HG03139 (cell line): ENCODE measurements at regions not wholly inside any gene's neighbourhood (a gene's known extent, or its start where the extent isn't known, plus 50 kb on each side); places are given as distances from the start of the nearest gene placed in this dataset.

ENCODE experiments used
- ATAC-seq: cut with Tn5 transposase; IDR thresholded peaks from one replicate; pipeline ENCODE4 v1.9.1; 2021; ENCODE audit not compliant: unreplicated experiment

GRCh38 chr2:60168247-60168646 is 385.2 kb downstream of the BCL11A start:
- ATAC-seq = no peak

- no peak for ATAC-seq
Observed at GRCh38 chr2:60167089-60167488, 386.4 kb downstream of the BCL11A start.

- ATAC-seq = no peak
Observed at GRCh38 chr2:60163691-60164090, 389.8 kb downstream of the BCL11A start.

DNA sequence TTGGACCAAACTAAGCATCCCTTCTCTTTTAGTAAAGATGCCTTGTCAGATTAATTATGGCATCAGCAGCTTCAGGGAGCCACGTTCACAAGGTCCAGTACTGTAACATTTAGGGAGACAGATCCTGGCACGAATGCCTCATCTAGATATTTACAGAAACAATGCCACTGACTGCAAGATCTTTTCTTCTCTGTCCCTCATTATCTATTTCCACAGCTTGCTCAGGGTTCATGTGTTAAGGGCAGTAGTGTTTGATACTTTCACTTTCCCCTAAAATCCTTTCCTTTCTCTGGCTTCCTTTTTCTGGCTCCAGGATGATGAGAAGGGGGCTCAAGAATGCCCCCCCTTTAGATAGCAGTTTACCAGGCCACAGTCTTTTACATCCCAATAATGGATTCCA is 393.9 kb downstream of the BCL11A start:
- ATAC-seq = no peak

DNA sequence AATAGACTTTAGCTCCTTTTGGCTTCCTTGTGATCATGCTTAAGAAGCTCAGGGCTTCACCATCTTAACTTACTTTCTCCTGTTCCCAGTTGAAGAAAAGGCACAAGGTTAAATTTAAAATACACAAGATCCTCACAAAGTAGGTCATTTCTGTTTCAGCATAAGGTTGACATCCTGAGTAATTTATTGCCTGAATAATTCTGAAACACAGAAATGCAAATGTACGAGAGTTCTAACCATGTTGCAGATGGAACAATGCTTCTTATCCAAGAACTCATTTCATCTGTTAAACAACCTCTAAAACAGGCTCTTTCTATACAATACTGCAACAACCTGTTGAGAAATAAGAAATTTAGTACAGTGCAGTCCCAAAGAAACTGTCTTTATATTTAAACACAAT is 395.2 kb downstream of the BCL11A start:
- ATAC-seq = no peak

- no peak for ATAC-seq
Observed at GRCh38 chr2:60157283-60157682, 396.2 kb downstream of the BCL11A start.

DNA sequence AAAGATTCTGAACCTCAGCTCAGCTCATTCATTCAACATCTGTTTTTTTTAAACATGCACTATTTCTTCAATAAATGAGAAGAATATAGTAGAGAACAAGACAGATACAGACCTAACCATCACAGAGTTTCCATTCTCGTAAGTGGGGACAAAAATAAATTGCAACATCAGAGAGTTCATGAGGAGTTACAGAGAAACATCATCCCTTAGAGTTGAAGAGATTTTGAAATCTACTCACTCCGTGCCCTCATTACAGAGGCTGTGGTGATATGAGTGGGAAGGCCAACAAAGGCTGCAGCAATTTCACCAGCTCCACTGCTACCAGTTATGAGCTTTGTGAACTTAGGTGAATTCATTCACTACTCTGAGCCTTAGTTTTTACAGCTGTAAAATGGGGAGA is 399.3 kb downstream of the BCL11A start:
- ATAC-seq = no peak

GRCh38 chr2:60152226-60152833 is 401.1 kb downstream of the BCL11A start:
- no peak for ATAC-seq

- no peak for ATAC-seq
Observed at GRCh38 chr2:60149176-60149575, 404.3 kb downstream of the BCL11A start.

DNA sequence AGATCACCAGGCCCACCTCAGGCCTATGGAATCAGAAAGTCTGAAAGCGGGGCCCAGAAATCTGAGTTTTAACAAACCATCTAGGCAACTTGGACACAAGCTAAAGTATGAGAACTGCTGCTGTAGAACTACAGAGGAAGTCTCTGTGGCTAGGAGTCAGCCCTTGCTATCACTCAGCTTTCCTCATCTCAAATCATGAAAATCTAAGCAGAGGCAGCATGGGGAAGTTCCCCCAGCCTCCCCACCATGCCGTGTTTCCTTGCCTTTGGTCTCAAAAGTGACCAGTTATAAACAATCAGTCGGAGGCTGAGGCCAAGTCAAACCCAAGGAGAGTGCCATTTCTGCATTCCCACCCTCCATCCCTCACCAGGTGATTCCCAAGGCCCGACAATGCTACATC is 404.7 kb downstream of the BCL11A start:
- no peak for ATAC-seq

- ATAC-seq = no peak
Observed at GRCh38 chr2:60140185-60140584, 413.3 kb downstream of the BCL11A start.

- ATAC-seq = no peak
Observed at GRCh38 chr2:60136913-60137312, 416.5 kb downstream of the BCL11A start.

GRCh38 chr2:60127191-60127590 is 426.3 kb downstream of the BCL11A start:
- ATAC-seq = no peak

DNA sequence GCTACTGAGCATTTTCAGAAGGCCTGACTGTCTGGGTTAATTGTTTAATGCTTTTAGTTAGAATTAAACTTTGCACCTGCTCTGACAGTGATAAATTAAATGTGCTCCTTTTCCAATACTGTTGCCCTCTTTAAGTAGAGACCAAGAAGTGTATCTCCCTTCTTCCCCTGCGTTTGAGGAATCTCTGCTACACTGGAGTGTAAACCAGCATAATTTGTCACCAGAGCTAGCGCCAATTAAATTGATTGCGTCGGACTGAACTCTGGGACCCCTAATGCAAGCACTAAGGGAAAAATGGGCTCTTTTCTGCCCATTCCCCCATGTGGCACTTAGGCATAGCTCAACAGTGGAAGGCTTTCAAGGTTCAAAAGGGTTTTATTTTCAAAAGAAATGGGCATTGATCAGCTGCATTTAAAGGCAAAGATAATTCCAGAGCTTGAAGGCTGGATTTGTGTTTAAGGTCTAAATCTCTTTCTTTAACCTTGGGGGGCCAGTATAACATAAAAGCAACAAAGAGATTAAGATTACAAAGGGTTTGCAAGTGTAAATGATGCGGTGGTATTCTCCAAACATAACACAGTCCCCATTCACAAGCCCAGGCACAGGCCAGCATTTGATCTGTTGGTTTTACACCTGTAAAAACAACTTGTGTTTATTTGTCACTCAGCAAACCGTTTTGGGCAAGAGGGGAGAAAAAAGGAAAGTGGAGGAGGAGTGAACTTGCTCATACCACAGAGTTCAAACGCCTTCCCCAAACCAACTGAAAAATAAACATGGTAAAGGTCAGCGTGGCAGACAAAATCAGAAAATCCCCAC is 427.6 kb downstream of the BCL11A start:
- no peak for ATAC-seq

DNA sequence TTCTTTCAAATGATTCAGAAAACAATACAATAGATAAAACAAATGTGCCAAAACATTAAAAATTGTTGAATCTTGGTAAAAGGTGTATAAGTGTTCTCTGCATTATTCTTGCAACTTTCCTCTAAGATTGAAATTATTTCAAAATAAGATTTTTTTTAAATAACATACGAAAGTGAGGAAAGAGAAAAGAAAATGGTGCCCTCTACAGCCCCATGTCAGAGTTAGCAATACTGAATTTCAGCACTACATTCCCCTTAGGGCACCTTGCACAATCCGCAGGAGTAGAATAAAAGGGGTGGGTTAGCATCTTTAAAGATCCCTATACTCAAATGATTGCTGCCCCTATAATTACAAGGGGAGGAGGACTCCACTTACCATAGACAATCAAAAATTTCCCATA is 433.7 kb downstream of the BCL11A start:
- ATAC-seq = no peak

DNA sequence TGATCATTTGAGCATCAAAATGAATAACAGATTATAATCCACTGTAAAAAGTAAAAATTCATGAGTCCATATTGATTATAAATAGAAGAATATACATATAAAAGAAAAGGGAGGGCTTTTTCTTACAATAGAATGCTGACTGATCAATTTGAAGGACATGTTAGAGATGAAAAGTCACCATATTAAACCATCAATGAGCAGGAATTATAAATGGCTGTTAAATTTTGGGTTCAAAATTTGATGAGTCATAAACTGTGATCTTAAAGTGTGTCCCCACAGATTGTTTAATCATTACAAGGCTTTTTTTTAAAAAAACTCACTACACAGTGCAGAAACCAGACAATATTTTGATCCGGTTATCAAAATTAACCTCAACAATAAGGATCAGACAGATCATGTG is 434.5 kb downstream of the BCL11A start:
- no peak for ATAC-seq

DNA sequence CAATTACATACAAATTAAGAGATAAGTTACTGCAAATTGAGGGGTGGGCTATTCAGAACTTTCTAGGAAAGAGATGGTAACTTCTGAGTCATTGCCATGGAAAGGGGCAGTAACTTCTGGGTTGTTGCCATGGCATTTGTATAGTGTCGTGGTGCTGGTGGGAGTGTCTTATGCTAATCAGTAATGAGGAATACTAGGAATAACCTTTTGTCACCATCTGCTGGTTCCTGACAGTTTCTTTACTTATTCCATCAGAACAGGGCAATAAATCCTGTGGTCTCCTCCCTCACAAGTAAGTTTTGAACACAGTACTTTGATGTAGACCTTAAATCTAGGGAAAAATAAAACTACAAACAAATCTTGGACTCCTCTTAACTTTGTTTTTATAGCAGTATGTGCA is 435.4 kb downstream of the BCL11A start:
- no peak for ATAC-seq

DNA sequence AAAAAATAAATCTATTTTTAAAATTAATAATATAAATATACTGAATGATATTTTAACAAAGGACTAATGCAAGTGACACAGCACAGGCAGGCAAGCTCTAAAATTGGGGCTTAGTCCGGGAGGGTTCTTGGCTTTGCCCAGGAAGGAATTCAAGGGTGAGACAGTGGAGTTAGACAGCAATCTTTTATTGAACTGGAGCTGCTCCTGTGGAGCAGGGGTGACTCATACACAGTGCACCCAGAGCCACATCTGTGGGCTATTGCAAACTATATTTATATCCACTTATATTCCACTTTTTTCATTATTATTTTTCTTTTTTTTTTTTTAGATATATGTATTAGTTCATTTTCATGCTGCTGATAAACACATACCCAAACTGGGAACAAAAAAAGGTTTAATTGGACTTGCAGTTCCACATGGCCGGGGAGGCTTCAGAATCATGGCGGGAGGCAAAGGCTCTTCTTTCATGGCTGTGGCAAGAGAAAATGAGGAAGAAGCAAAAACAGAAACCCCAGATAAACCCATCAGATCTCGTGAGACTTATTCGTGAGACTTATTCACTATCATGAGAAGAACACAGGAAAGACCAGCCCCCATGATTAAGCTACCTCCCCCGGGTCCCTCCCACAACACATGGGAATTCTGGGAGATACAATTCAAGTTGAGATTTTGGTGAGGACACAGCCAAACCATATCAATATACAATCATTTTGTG is 437.1 kb downstream of the BCL11A start:
- ATAC-seq = no peak

GRCh38 chr2:60109744-60110143 is 443.7 kb downstream of the BCL11A start:
- no peak for ATAC-seq

- no peak for ATAC-seq
Observed at GRCh38 chr2:60106836-60107529, 446.5 kb downstream of the BCL11A start.

GRCh38 chr2:60105906-60106305 is 447.5 kb downstream of the BCL11A start:
- no peak for ATAC-seq
